ENCODE measurements at regions not wholly inside any gene's neighbourhood (a gene's known extent, or its start where the extent isn't known, plus 50 kb on each side); places are given as distances from the start of the nearest gene placed in this dataset.

- Histone ChIP-seq H3K27ac (no peak overlapping the region), H3K4me3 (no peak overlapping the region), H3K27me3 (no peaks in the 10 kb centered on the region), H3K9me3 (no peaks in the 10 kb centered on the region), H3K4me1 (peaks cover 0 to 6% (median 0%) of the 10 kb centered on the region in 4 donors), H3K36me3 (no peaks in the 10 kb centered on the region)
- 87 to 100% methylated on average over 1 of the region's 1 CpG for WGBS, 2 donors (ENCODE audit: low coverage in 1 of 2)
- TF ChIP-seq POLR2A (IDR thresholded peaks at IDR 0.05), result no peak
- TF ChIP-seq EP300 (IDR thresholded peaks at IDR 0.05; ENCODE audit: low read depth), result no peak
- TF ChIP-seq POLR2AphosphoS5 (IDR thresholded peaks at IDR 0.05), result no peak
- TF ChIP-seq CTCF (IDR thresholded peaks at IDR 0.05), result no peak
- intact Hi-C loops (cut with DNase I; ENCODE audit: low total_unique reads), result no loop called here
- in situ Hi-C loops (cut with MboI; ENCODE audit: low pct_ligation_motif_present in 1 of 4, low pct_unique_long_range_greater_than_20kb in 1 of 4, low sequenced_read_pairs in 3 of 4), result no loop called here
- no peak for DNase-seq
These were observed 276.6 kb downstream of the GADD45G start for GRCh38 chr9:89881431-89881830.

- intact Hi-C loops (cut with DNase I; ENCODE audit: low total_unique reads) (no loop called here), in situ Hi-C loops (cut with MboI; ENCODE audit: low pct_ligation_motif_present in 1 of 4, low pct_unique_long_range_greater_than_20kb in 1 of 4, low sequenced_read_pairs in 3 of 4) (no loop called here)
- H3K27me3 ChIP-seq, result no peaks in the 10 kb centered on the region
- TF ChIP-seq CTCF (IDR thresholded peaks at IDR 0.05), result no peak
- TF ChIP-seq POLR2A (IDR thresholded peaks at IDR 0.05), result no peak
- 89 to 100% methylated on average over 6 to 7 of the region's 7 CpGs for WGBS, 2 donors (ENCODE audit: low coverage in 1 of 2)
- no peak overlapping the region for H3K27ac ChIP-seq
- no peaks in the 10 kb centered on the region for H3K36me3 ChIP-seq
- no peak for DNase-seq
- no peak overlapping the region for H3K4me3 ChIP-seq
- no peaks in the 10 kb centered on the region for H3K9me3 ChIP-seq
- peaks cover 0 to 6% (median 0%) of the 10 kb centered on the region in 4 donors for H3K4me1 ChIP-seq
These were observed 278.1 kb downstream of the GADD45G start for GRCh38 chr9:89882930-89883361.

- in situ Hi-C loops (cut with MboI; ENCODE audit: low pct_ligation_motif_present in 1 of 4, low pct_unique_long_range_greater_than_20kb in 1 of 4, low sequenced_read_pairs in 3 of 4), result no loop called here
- 89% methylated on average over 3 to 11 of the region's 12 CpGs for WGBS, 2 donors (ENCODE audit: low coverage in 1 of 2)
- TF ChIP-seq CTCF (IDR thresholded peaks at IDR 0.05), result no peak
- TF ChIP-seq EP300 (IDR thresholded peaks at IDR 0.05; ENCODE audit: low read depth), result no peak
- TF ChIP-seq POLR2A (IDR thresholded peaks at IDR 0.05), result no peak
- no peak for TF ChIP-seq POLR2AphosphoS5 (IDR thresholded peaks at IDR 0.05)
These were observed 278.9 kb downstream of the GADD45G start for GRCh38 chr9:89883401-89884341.

DNA sequence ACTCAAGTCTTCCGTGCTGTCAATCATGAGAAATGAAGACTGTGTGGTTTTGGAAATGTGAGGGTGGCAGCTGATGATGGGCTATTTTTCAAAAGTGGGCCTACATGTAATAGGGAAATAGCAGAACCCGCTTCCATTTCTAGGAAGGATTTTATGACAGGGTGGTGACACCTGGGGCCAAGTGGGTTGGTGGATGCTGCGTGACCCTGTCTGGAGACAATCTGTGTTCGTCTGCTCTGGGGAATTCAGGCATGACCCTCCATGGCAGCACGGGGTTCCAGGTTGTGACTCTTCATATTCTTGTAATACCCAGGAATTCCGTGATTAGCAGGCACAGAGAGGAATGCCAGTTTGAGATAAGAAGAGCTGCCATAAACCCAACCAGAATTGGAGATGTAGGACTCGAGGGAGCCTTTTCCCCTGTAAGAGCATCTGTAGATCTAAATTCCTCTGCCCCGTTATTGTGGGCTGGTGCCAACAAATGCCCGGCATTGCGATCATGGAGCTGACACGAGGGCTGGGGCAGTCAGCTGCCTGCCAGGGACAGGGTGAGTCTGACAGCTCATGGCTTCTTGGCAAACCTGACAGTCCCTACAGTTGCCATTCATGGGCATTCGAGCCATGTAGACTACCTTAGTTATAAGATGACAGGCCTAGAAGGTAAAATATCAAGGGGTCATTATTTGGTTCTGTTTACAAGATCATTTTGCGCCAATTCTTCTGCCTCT, 279.7 kb downstream of the GADD45G start:
- no peak for DNase-seq
- no peak overlapping the region for H3K4me3 ChIP-seq
- H3K27ac ChIP-seq, result no peak overlapping the region
- intact Hi-C loops (cut with DNase I; ENCODE audit: low total_unique reads), result no loop called here
- H3K9me3 ChIP-seq, result no peaks in the 10 kb centered on the region
- H3K36me3 ChIP-seq, result no peaks in the 10 kb centered on the region
- H3K4me1 ChIP-seq, result no peaks in the 10 kb centered on the region
- 88 to 100% methylated on average over 1 to 13 of the region's 13 CpGs for WGBS, 2 donors (ENCODE audit: low coverage in 1 of 2)
- in situ Hi-C loops (cut with MboI; ENCODE audit: low pct_ligation_motif_present in 1 of 4, low pct_unique_long_range_greater_than_20kb in 1 of 4, low sequenced_read_pairs in 3 of 4), result no loop called here
- no peaks in the 10 kb centered on the region for H3K27me3 ChIP-seq
- TF ChIP-seq EP300 (IDR thresholded peaks at IDR 0.05; ENCODE audit: low read depth), result no peak

More at GRCh38 chr9:89883401-89884341, 278.9 kb downstream of the GADD45G start:
- Histone ChIP-seq H3K27ac (no peak overlapping the region), H3K9me3 (no peaks in the 10 kb centered on the region), H3K4me3 (no peak overlapping the region), H3K36me3 (no peaks in the 10 kb centered on the region), H3K4me1 (peaks cover 0 to 6% (median 0%) of the 10 kb centered on the region in 4 donors), H3K27me3 (no peaks in the 10 kb centered on the region)
- intact Hi-C loops (cut with DNase I; ENCODE audit: low total_unique reads), result no loop called here
- no peak for DNase-seq
